Endodermal cell (in vitro differentiated cells): ENCODE measurements at regions not wholly inside any gene's neighbourhood (a gene's known extent, or its start where the extent isn't known, plus 50 kb on each side); places are given as distances from the start of the nearest gene placed in this dataset.

ENCODE experiments used
- DNase-seq: peaks from one replicate; pipeline ENCODE4 v3.0.0-alpha.2; 2017
- H3K27ac ChIP-seq: 2 replicates; pipeline ENCODE4 v1.5.1; 2013; ENCODE audit warnings: mild to moderate bottlenecking, low read depth, low read length, moderate library complexity
- H3K27me3 ChIP-seq: 2 replicates; pipeline ENCODE4 v1.6.1; 2013; ENCODE audit warnings: mild to moderate bottlenecking, low read length, moderate library complexity; ENCODE audit not compliant: insufficient read depth, control insufficient read depth, poor library complexity, severe bottlenecking
- H3K36me3 ChIP-seq: 2 replicates; pipeline ENCODE4 v1.7.0; 2013; ENCODE audit warnings: mild to moderate bottlenecking, low read length, moderate library complexity; ENCODE audit not compliant: control insufficient read depth, insufficient read depth
- H3K4me1 ChIP-seq: one replicate; pipeline ENCODE4 v1.7.0; 2013; ENCODE audit warnings: low read length; ENCODE audit not compliant: control insufficient read depth, insufficient read depth
- H3K4me3 ChIP-seq: 2 replicates; pipeline ENCODE4 v1.5.1; 2013; ENCODE audit warnings: mild to moderate bottlenecking, low read length, moderate library complexity
- H3K9ac ChIP-seq: 2 replicates; pipeline ENCODE4 v1.6.1; 2013; ENCODE audit warnings: mild to moderate bottlenecking, low read length, moderate library complexity; ENCODE audit not compliant: poor library complexity, severe bottlenecking; ENCODE audit errors: extremely low read depth
- H3K9me3 ChIP-seq: 2 replicates; pipeline ENCODE4 v1.6.1; 2013; ENCODE audit warnings: mild to moderate bottlenecking, low read length, moderate library complexity; ENCODE audit not compliant: control insufficient read depth
- H3K27ac Mint-ChIP-seq: 2 replicates; pipeline ENCODE4 v1.8.0; 2020; ENCODE audit warnings: mixed read lengths
- H3K27me3 Mint-ChIP-seq: 2 replicates; pipeline ENCODE4 v1.8.0; 2021; ENCODE audit warnings: mild to moderate bottlenecking, mixed read lengths; ENCODE audit not compliant: insufficient read depth
- H3K36me3 Mint-ChIP-seq: 2 replicates; pipeline ENCODE4 v1.8.0; 2020; ENCODE audit warnings: low read depth, mixed read lengths
- H3K4me1 Mint-ChIP-seq: 2 replicates; pipeline ENCODE4 v1.8.0; 2020; ENCODE audit warnings: mixed read lengths
- H3K4me3 Mint-ChIP-seq: 2 replicates; pipeline ENCODE4 v1.8.0; 2020; ENCODE audit warnings: mild to moderate bottlenecking, moderate library complexity, mixed read lengths
- H3K9me3 Mint-ChIP-seq: 2 replicates; pipeline ENCODE4 v1.8.0; 2020; ENCODE audit warnings: mild to moderate bottlenecking, mixed read lengths
- WGBS, 2 experiments: methylation state at CpG; one replicate each; pipeline versions ENCODE4 v1.1.5 to v1.1.7; 2013; ENCODE audit warnings: missing lambda C conversion rate in 2 of 2, mixed read lengths in 1 of 2; ENCODE audit not compliant: insufficient coverage in 1 of 2, insufficient read length in 1 of 2; 5-methylcytosine and 5-hydroxymethylcytosine counted together
- TF ChIP-seq, protein P1 (sequence below): fragments of 200-600 bp; sonication (generic); conservative IDR thresholded peaks from 2 replicates; pipeline ENCODE4 v1.5.0; 2021; ENCODE audit warnings: antibody characterized with exemption, mild to moderate bottlenecking

DNA sequence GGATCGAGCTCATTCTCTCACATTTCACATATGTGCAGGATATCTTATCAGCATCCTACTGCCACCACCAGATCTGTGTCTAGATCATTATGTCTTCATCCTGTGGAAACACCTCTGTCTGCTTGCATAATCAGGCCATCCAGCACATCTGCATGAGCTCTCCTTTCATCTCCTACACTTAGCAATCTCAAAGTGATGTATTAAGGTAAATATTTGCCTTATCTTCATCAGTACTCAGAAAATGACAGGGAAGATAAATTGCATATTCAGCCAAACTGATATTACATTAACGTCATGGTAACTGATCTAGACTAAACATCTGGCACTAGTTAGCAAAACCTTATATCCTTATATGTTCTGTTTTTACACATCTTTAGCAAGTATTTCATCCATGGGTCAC is 207.3 kb upstream of the PABPC4L start:
- Histone ChIP-seq H3K4me3 (no peak overlapping the region), H3K36me3 (no peaks in the 10 kb centered on the region), H3K27ac (no peak overlapping the region), H3K27me3 (no peaks in the 10 kb centered on the region), H3K9me3 (no peaks in the 10 kb centered on the region), H3K4me1 (peaks cover 2% of the 10 kb centered on the region), H3K9ac (no peak overlapping the region)
- Mint-ChIP-seq H3K36me3 (no peaks in the 10 kb centered on the region), H3K4me1 (no peaks in the 10 kb centered on the region), H3K27me3 (no peaks in the 10 kb centered on the region), H3K4me3 (no peak overlapping the region), H3K9me3 (no peaks in the 10 kb centered on the region), H3K27ac (no peak overlapping the region)
- TF ChIP-seq, protein P1, sequence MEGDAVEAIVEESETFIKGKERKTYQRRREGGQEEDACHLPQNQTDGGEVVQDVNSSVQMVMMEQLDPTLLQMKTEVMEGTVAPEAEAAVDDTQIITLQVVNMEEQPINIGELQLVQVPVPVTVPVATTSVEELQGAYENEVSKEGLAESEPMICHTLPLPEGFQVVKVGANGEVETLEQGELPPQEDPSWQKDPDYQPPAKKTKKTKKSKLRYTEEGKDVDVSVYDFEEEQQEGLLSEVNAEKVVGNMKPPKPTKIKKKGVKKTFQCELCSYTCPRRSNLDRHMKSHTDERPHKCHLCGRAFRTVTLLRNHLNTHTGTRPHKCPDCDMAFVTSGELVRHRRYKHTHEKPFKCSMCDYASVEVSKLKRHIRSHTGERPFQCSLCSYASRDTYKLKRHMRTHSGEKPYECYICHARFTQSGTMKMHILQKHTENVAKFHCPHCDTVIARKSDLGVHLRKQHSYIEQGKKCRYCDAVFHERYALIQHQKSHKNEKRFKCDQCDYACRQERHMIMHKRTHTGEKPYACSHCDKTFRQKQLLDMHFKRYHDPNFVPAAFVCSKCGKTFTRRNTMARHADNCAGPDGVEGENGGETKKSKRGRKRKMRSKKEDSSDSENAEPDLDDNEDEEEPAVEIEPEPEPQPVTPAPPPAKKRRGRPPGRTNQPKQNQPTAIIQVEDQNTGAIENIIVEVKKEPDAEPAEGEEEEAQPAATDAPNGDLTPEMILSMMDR, result no peak
- no peak for DNase-seq
- WGBS, 2 experiments, result 83 to 88% methylated on average over 2 of the region's 2 CpGs

- Mint-ChIP-seq H3K36me3 (no peaks in the 10 kb centered on the region), H3K9me3 (peaks cover 5% of the 10 kb centered on the region), H3K4me1 (no peaks in the 10 kb centered on the region), H3K4me3 (no peak overlapping the region), H3K27ac (no peak overlapping the region), H3K27me3 (no peaks in the 10 kb centered on the region)
- no peak overlapping the region for H3K9ac ChIP-seq
- 82 to 90% methylated on average over 2 of the region's 2 CpGs for WGBS, 2 experiments
- no peaks in the 10 kb centered on the region for H3K4me1 ChIP-seq
- peaks cover 8% of the 10 kb centered on the region for H3K9me3 ChIP-seq
- H3K36me3 ChIP-seq, result no peaks in the 10 kb centered on the region
- H3K4me3 ChIP-seq, result no peak overlapping the region
- TF ChIP-seq, protein P1, result no peak
- no peak overlapping the region for H3K27ac ChIP-seq
- no peak for DNase-seq
- no peaks in the 10 kb centered on the region for H3K27me3 ChIP-seq
These were observed 200.2 kb upstream of the PABPC4L start for GRCh38 chr4:134401798-134402197.

- Histone ChIP-seq H3K4me1 (no peaks in the 10 kb centered on the region), H3K4me3 (no peak overlapping the region), H3K36me3 (no peaks in the 10 kb centered on the region), H3K9ac (no peak overlapping the region), H3K27ac (no peak overlapping the region), H3K27me3 (no peaks in the 10 kb centered on the region), H3K9me3 (peaks cover 9% of the 10 kb centered on the region)
- Mint-ChIP-seq H3K4me1 (peaks cover 6% of the 10 kb centered on the region), H3K36me3 (no peaks in the 10 kb centered on the region), H3K4me3 (no peak overlapping the region), H3K27me3 (no peaks in the 10 kb centered on the region), H3K9me3 (peaks cover 10% of the 10 kb centered on the region), H3K27ac (no peak overlapping the region)
- 100% methylated on average over 1 of the region's 2 CpGs; no CpG with 5 or more reads in 1 of the 2 experiments for WGBS, 2 experiments
- DNase-seq, result no peak
- TF ChIP-seq, protein P1, result no peak
These were observed 192.0 kb upstream of the PABPC4L start for GRCh38 chr4:134393592-134393991.
